HEK293T (cell line): ENCODE measurements at regions not wholly inside any gene's neighbourhood (a gene's known extent, or its start where the extent isn't known, plus 50 kb on each side); places are given as distances from the start of the nearest gene placed in this dataset.

Experiments used
- CTCF ChIA-PET: fragments of 350-600 bp; formaldehyde crosslinking; extraction: SDS; loops from one replicate; lab custom pipeline; 2021; ENCODE audit warnings: antibody characterized with exemption, inconsistent platforms; lab: Yijun Ruan, JAX
- POLR2A ChIA-PET: fragments of 350-600 bp; formaldehyde crosslinking; extraction: SDS; loops from one replicate; lab custom pipeline; 2020; ENCODE audit warnings: antibody characterized with exemption, inconsistent platforms; lab: Yijun Ruan, JAX
- DNase-seq: peaks from one replicate; pipeline ENCODE4 v3.0.0; 2012; ENCODE audit warnings: mixed read lengths; ENCODE audit errors: extremely low spot score
- ARNT ChIP-seq: fragments of 450-650 bp; IDR thresholded peaks from 2 replicates; pipeline ENCODE4 v1.6.1; 2017; ENCODE audit warnings: mild to moderate bottlenecking
- BHLHE40 ChIP-seq: fragments of 450-650 bp; IDR thresholded peaks from 2 replicates; pipeline ENCODE4 v1.6.1; 2016; ENCODE audit warnings: mild to moderate bottlenecking, moderate library complexity, borderline replicate concordance
- CTBP1 ChIP-seq: fragments of 450-650 bp; IDR thresholded peaks from 2 replicates; pipeline ENCODE4 v1.6.1; 2016; ENCODE audit warnings: borderline replicate concordance
- ELF4 ChIP-seq: fragments of 450-650 bp; IDR thresholded peaks from 2 replicates; pipeline ENCODE4 v1.6.1; 2017; ENCODE audit warnings: antibody characterized with exemption
- FOXA1 ChIP-seq: fragments of 450-650 bp; IDR thresholded peaks from 2 replicates; pipeline ENCODE4 v1.6.1; 2016; ENCODE audit warnings: mild to moderate bottlenecking
- FOXK2 ChIP-seq: fragments of 450-650 bp; IDR thresholded peaks from 2 replicates; pipeline ENCODE4 v1.6.1; 2016; ENCODE audit warnings: mild to moderate bottlenecking
- FOXM1 ChIP-seq: fragments of 450-650 bp; IDR thresholded peaks from 2 replicates; pipeline ENCODE4 v1.6.1; 2017; ENCODE audit warnings: mild to moderate bottlenecking, borderline replicate concordance
- HDGF ChIP-seq: fragments of 450-650 bp; IDR thresholded peaks from 2 replicates; pipeline ENCODE4 v1.6.1; 2017; ENCODE audit warnings: antibody characterized with exemption, borderline replicate concordance
- L3MBTL2 ChIP-seq: fragments of 450-650 bp; conservative IDR thresholded peaks from 2 replicates; pipeline ENCODE4 v1.6.1; 2016; ENCODE audit warnings: mild to moderate bottlenecking
- LEF1 ChIP-seq: fragments of 450-650 bp; IDR thresholded peaks from 2 replicates; pipeline ENCODE4 v1.6.1; 2017; ENCODE audit warnings: mild to moderate bottlenecking, borderline replicate concordance
- NFRKB ChIP-seq: fragments of 450-650 bp; IDR thresholded peaks from 2 replicates; pipeline ENCODE4 v1.6.1; 2016; ENCODE audit warnings: mild to moderate bottlenecking, moderate library complexity
- SP1 ChIP-seq: fragments of 450-650 bp; IDR thresholded peaks from 2 replicates; pipeline ENCODE4 v1.6.1; 2017
- SUZ12 ChIP-seq: fragments of 450-650 bp; IDR thresholded peaks from 2 replicates; pipeline ENCODE4 v1.6.1; 2016; ENCODE audit warnings: mild to moderate bottlenecking
- TARDBP ChIP-seq: fragments of 450-650 bp; IDR thresholded peaks from 2 replicates; pipeline ENCODE4 v1.6.1; 2016
- ZNF384 ChIP-seq: fragments of 450-650 bp; IDR thresholded peaks from 2 replicates; pipeline ENCODE4 v1.6.1; 2016
- TF ChIP-seq, protein P1 (sequence below): fragments of 450-650 bp; IDR thresholded peaks from 2 replicates; pipeline ENCODE4 v1.6.1; 2016

- ChIA-PET CTCF (no interaction called here), POLR2A (no interaction called here)
- TF ChIP-seq, protein P1, sequence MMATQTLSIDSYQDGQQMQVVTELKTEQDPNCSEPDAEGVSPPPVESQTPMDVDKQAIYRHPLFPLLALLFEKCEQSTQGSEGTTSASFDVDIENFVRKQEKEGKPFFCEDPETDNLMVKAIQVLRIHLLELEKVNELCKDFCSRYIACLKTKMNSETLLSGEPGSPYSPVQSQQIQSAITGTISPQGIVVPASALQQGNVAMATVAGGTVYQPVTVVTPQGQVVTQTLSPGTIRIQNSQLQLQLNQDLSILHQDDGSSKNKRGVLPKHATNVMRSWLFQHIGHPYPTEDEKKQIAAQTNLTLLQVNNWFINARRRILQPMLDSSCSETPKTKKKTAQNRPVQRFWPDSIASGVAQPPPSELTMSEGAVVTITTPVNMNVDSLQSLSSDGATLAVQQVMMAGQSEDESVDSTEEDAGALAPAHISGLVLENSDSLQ: no peak
- TF ChIP-seq CTBP1 (no peak), SP1 (no peak), FOXK2 (no peak), ZNF384 (no peak), HDGF (no peak), ELF4 (no peak), L3MBTL2 (no peak), FOXM1 (no peak)
- DNase-seq: no peak
Observed at GRCh38 chr16:64211331-64211730, 910.5 kb downstream of the CDH11 start.

GRCh38 chr16:64206862-64207261, 915.0 kb downstream of the CDH11 start:
- TF ChIP-seq SUZ12: no peak
- TF ChIP-seq SP1: no peak
- no peak for TF ChIP-seq TARDBP
- TF ChIP-seq L3MBTL2: no peak
- TF ChIP-seq ELF4: no peak
- ChIA-PET CTCF (no interaction called here), POLR2A (no interaction called here)
- DNase-seq: no peak

DNA sequence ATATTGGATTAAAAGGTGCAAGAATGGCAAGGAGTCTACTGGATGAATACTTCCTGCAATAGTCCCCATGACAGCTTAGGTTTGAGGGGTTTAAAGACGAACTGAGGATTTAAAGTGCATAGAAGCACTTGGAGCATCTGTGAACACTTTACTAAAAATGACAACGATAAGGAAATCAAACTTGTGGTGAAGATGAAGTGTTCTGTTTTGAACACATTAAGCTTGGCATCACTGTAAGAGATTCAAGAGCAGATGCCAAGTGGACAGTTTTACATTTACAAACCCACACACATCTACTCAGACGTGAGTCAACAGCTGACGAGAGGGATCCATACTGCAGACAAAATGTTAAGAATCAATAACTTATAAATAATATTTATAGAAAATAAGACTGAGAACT, 918.7 kb downstream of the CDH11 start:
- ChIA-PET POLR2A (no interaction called here), CTCF (no interaction called here)
- no peak for DNase-seq
- TF ChIP-seq BHLHE40: no peak
- no peak for TF ChIP-seq ZNF384
- no peak for TF ChIP-seq SP1
- no peak for TF ChIP-seq CTBP1
- no peak for TF ChIP-seq NFRKB
- TF ChIP-seq FOXA1: no peak
- TF ChIP-seq HDGF: no peak
- TF ChIP-seq, protein P1: no peak
- TF ChIP-seq L3MBTL2: no peak
- no peak for TF ChIP-seq ARNT

GRCh38 chr16:64202571-64202970, 919.3 kb downstream of the CDH11 start:
- CTCF ChIA-PET: no interaction called here
- no peak for TF ChIP-seq TARDBP
- no peak for TF ChIP-seq BHLHE40
- no peak for TF ChIP-seq FOXK2
- TF ChIP-seq LEF1: no peak
- no peak for TF ChIP-seq ZNF384
- TF ChIP-seq FOXM1: no peak
- TF ChIP-seq SUZ12: no peak
- TF ChIP-seq CTBP1: no peak
- TF ChIP-seq ARNT: no peak
- TF ChIP-seq L3MBTL2: no peak
- no peak for TF ChIP-seq HDGF
- no peak for TF ChIP-seq FOXA1
- no peak for TF ChIP-seq ELF4
- TF ChIP-seq SP1: no peak
- TF ChIP-seq, protein P1: no peak
- no peak for TF ChIP-seq NFRKB

GRCh38 chr16:64196444-64196843, 925.4 kb downstream of the CDH11 start:
- TF ChIP-seq FOXA1: no peak
- POLR2A ChIA-PET: no interaction called here
- CTCF ChIA-PET: no interaction called here
- no peak for DNase-seq

More at GRCh38 chr16:64202571-64202970, 919.3 kb downstream of the CDH11 start:
- no peak for DNase-seq
- POLR2A ChIA-PET: no interaction called here

GRCh38 chr16:64185954-64186353, 935.9 kb downstream of the CDH11 start:
- POLR2A ChIA-PET: no interaction called here
- CTCF ChIA-PET: no interaction called here

DNA sequence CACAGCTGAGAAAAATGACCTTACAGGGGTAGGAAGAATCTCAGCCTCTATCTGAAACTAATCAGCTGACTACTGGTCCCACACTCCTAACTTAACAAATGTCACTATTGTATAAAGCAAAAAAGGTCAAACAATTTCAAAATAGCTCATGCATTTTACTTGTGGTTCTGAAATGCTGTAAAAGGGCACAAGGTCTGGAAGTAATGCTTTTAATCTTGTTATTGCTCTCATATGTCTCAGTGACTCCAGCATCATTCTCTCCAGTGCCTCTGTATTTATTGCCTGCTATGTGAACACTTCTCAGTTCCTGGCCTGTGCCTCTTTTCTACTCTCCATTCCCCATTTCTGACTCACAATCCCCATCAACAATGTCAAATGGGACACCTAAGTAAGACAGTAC, 937.7 kb downstream of the CDH11 start:
- no peak for TF ChIP-seq FOXA1
- no peak for TF ChIP-seq FOXM1
- TF ChIP-seq SP1: no peak
- TF ChIP-seq, protein P1: no peak
- no peak for TF ChIP-seq SUZ12
- no peak for TF ChIP-seq HDGF
- TF ChIP-seq ARNT: no peak
- no peak for TF ChIP-seq FOXK2
- TF ChIP-seq ZNF384: no peak
- no peak for TF ChIP-seq ELF4
- no peak for TF ChIP-seq TARDBP
- no peak for TF ChIP-seq BHLHE40
- TF ChIP-seq CTBP1: no peak
- TF ChIP-seq L3MBTL2: no peak
- no peak for DNase-seq
- POLR2A ChIA-PET: no interaction called here
- CTCF ChIA-PET: no interaction called here

More at GRCh38 chr16:64185954-64186353, 935.9 kb downstream of the CDH11 start:
- TF ChIP-seq FOXM1 (no peak), ZNF384 (no peak), TARDBP (no peak), SP1 (no peak), HDGF (no peak), BHLHE40 (no peak), NFRKB (no peak), L3MBTL2 (no peak), ELF4 (no peak), ARNT (no peak)
- TF ChIP-seq, protein P1: no peak
- no peak for DNase-seq
